CMK (cell line): ENCODE measurements at regions not wholly inside any gene's neighbourhood (a gene's known extent, or its start where the extent isn't known, plus 50 kb on each side); places are given as distances from the start of the nearest gene placed in this dataset.
"Not testable (repeated sequence)": the region's sequence is repeated elsewhere in the genome, so short reads cannot be mapped to it uniquely, and the experiment has no call there.

Experiments used
- DNase-seq: peaks from one replicate; pipeline ENCODE4 v3.0.0-alpha.2; 2010; ENCODE audit warnings: low read depth

- no peak for DNase-seq
These were observed 51.3 kb upstream of the BOD1 start for GRCh38 chr5:173667702-173668101.

DNA sequence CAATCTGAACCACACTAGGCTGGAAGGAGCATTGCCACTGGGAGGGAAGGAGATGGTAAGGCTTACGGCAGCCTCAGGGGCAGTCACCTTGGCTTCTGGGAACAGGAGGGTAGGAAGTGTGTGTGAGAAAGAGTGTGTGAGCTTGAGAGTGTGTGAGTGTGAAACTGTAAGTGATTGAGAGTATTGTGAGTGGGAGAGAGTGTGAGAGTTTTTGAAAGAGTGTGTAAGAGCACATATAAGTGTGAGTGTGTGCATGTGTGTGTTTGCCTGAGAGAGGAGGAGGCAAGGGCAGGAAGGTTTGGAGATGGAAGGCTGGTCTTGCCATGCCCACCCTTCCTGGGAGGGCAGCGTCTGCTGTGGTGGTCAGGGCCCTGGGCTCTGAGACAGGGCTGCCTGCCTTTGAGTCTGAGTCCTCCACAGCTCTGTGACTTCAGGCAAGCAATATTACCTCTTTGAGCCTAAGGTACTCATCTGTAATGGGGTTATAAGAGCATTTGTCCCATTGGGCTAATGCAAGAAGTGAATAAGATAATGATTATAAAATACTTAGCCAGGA, 51.9 kb upstream of the BOD1 start:
- no peak for DNase-seq

DNA sequence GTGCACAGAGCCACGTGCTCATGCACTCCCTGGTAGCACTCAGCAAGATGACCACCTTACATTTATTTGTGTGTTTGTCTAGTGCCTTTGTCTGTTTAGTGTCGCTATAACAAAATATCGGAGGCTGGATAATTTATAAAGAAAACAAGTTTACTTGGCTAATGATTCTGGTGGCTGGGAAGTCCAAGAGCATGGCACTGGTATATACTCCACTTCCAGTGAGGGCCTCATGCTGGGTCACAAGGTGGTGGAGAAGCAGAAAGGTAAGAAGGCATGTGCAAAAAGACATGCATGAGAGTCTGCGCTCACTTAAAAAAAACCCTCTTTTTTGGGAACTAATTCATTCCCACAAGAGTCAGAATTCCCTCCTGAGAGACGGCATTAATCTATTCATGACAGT, 52.5 kb upstream of the BOD1 start:
- no peak for DNase-seq

DNA sequence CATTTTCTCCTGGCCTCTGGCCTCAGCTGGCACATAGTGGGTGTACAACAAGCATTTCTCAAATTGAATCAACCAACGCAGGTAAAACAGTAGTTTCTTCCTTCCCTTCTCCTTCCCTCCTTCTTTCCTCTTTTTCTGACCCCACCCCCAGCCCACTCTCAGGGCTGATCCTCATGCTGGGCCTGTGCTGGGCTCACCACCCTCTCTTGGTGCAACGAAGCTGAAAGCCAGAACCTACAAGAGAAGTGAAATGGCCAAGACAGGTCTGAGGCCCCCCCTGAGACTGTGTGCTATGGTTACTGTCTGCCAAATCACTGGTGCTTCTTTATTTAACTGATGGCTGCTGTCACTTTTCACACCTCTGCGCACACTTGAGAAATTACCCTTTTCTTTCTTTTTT, 53.0 kb upstream of the BOD1 start:
- DNase-seq = no peak

- no peak for DNase-seq
These were observed 53.7 kb upstream of the BOD1 start for GRCh38 chr5:173670130-173670651.

DNA sequence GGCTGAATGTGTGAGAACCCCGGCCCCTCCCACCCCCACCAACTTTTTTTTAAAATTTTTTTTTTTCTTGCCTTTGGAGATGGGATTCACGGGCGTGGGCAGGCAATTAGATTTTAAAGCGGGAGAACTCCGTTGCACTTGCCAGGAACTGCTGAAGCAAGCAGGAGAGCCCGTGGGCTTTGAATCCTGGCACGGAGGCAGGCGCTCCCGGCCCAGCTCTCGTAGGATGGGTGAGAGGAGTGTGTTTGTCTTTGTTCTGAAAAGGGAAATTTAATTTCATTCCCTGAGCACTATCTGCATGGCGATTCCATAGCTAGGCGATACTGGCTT, 54.3 kb upstream of the BOD1 start:
- DNase-seq = no peak

- no peak for DNase-seq
These were observed 54.9 kb upstream of the BOD1 start for GRCh38 chr5:173671121-173671949.

DNA sequence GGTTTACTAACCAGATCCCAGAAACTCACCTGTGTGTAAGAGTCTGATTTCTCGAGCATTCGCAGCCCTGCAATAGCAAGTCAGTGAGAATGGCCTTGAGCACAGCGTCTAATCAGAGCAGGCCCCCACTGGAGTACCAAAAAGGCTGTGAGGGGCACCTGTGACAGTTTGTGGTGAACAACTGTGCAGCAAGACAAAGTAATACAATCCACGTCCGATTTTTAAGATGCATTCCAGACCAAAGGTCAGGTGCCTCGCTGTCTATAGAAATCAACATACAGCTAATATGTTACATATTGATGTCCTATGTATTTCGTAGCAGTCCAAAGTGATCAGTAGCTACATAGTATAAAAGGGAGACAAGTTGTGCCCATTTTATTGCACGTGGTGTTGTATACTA, 55.7 kb upstream of the BOD1 start:
- no peak for DNase-seq

- DNase-seq = no peak
These were observed 56.4 kb upstream of the BOD1 start for GRCh38 chr5:173672891-173673290.

- DNase-seq = no peak
These were observed 57.0 kb upstream of the BOD1 start for GRCh38 chr5:173673295-173674101.

GRCh38 chr5:173675287-173675996, 59.0 kb upstream of the BOD1 start:
- no peak for DNase-seq

- DNase-seq = no peak
These were observed 59.9 kb upstream of the BOD1 start for GRCh38 chr5:173676375-173676774.

DNA sequence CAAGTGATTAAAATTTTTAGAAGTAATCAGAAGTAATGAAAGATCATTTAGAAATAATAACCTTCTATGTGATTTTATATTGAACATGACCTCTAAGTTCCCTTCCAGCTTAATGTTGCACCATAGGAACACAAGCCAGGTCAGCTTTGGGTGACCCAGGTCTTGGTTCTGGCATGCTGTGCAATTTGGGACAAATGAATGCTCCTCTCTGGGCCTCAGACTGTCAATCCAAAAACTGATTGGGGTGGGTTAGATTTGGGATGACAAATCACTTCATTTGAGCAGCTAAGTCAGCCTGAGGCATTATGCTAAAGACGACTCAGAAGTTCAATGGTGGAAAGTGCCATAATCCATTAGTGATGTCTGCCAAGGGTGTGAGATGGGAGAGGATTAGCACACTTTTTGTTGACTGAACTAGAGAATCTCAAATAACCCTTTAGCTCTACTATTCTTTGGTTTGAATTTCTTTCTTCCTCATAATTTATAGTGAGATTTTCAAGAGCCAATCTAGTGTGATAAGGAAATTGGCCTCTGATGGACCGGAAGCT, 60.7 kb upstream of the BOD1 start:
- no peak for DNase-seq

DNA sequence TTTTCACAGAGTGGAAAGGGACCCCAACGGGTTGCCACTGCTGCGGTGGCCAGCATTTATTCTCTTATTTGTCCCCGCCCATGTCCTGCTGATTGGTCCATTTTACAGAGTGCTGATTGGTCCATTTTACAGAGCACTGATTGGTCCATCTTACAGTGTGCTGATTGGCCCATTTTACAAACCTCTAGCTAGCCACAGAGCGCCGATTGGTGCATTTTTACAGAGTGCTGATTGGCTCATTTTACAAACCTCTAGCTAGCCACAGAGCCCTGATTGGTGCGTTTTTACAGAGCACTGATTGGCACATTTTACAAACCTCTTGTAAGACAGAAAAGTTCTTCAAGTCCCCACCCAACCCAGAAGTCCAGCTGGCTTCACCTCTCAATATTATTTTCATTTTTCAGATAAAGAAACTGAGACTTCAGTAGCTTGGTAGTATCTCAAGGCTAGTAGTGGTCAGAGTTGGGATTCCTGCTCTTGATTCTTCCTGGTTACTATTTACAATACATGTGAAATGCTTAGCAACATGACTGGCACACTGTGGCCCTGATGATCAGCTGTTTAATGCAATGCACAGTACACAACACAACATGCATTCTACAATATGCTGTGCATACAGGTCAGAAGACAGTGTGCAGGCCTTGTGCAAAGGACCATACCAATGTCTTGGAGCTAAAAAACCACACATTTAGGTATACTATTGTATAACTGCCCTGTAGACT, 63.6 kb upstream of the BOD1 start:
- no peak for DNase-seq

- DNase-seq = no peak
These were observed 64.3 kb upstream of the BOD1 start for GRCh38 chr5:173680660-173681242.

GRCh38 chr5:173682313-173682712, 65.9 kb upstream of the BOD1 start:
- DNase-seq = no peak

DNA sequence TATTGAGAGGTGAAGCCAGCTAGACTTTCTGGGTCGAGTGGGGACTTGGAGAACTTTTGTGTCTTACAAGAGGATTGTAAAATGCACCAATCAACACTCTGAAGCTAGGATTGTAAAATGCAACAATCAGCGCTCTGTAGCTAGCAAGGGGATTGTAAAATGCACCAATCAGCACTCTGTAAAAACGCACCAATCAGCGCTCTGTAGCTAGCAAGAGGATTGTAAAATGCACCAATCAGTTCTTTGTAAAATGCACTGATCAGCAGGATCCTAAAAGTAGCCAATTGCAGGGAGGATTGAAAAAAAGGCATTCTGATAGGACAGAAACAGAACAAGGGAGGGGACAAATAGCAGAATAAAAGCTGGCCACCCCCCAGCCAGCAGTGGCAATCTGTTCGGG, 68.1 kb upstream of the BOD1 start:
- DNase-seq = not testable (repeated sequence)

- no peak for DNase-seq
These were observed 70.5 kb upstream of the BOD1 start for GRCh38 chr5:173686950-173687349.

GRCh38 chr5:173688703-173689102, 72.3 kb upstream of the BOD1 start:
- DNase-seq = no peak

GRCh38 chr5:173689171-173689736, 72.8 kb upstream of the BOD1 start:
- DNase-seq = no peak
